Thoracic aorta (tissue), 2 donors: ENCODE measurements at regions not wholly inside any gene's neighbourhood (a gene's known extent, or its start where the extent isn't known, plus 50 kb on each side); places are given as distances from the start of the nearest gene placed in this dataset.
"Not testable (repeated sequence)": the region's sequence is repeated elsewhere in the genome, so short reads cannot be mapped to it uniquely, and the experiment has no call there.

ENCODE experiments used
- ATAC-seq: fragments of 150-250 bp; one replicate; pipeline ENCODE4 v1.8.0; 2017; ENCODE audit warnings: low read depth; ENCODE audit not compliant: insufficient number of reproducible peaks, low FRiP score
- DNase-seq: peaks from one replicate; pipeline ENCODE4 v3.0.0-alpha.2; 2020; ENCODE audit warnings: low spot score
- H3K27ac ChIP-seq, 2 donors: fragments of 200-600 bp; sonication (generic); 1 replicate in 1 of 2; 2 replicates in 1 of 2; pipeline ENCODE4 v1.5.1; 2016; ENCODE audit warnings: mild to moderate bottlenecking in 2 of 2, moderate library complexity in 2 of 2
- H3K27me3 ChIP-seq: fragments of 200-600 bp; sonication (generic); replicated peaks from 2 replicates; pipeline ENCODE4 v1.6.0; 2016; ENCODE audit warnings: mild to moderate bottlenecking; ENCODE audit not compliant: insufficient read depth
- H3K36me3 ChIP-seq: fragments of 200-600 bp; sonication (generic); one replicate; pipeline ENCODE4 v1.5.1; 2016
- H3K4me1 ChIP-seq, 2 donors: fragments of 200-600 bp; sonication (generic); 1 replicate in 1 of 2; 2 replicates in 1 of 2; pipeline versions ENCODE4 v1.5.1 to v1.6.0; 2016; ENCODE audit warnings: low read depth in 2 of 2, mild to moderate bottlenecking in 1 of 2; ENCODE audit not compliant: control insufficient read depth in 1 of 2
- H3K4me3 ChIP-seq: fragments of 200-600 bp; sonication (generic); 2 replicates; pipeline ENCODE4 v1.5.1; 2016; ENCODE audit warnings: mild to moderate bottlenecking
- H3K9me3 ChIP-seq: fragments of 200-600 bp; sonication (generic); 2 replicates; pipeline ENCODE4 v1.5.1; 2016
- CTCF ChIP-seq: fragments of 200-600 bp; sonication (generic); IDR thresholded peaks from one replicate; pipeline ENCODE4 v1.5.1; 2019; ENCODE audit warnings: antibody characterized with exemption

GRCh38 chr19:34041925-34042521 is 130.3 kb upstream of the LSM14A start:
- no peaks in the 10 kb centered on the region for H3K27me3 ChIP-seq
- TF ChIP-seq CTCF: peak; percentile 63
- no peaks in the 10 kb centered on the region for H3K4me1 ChIP-seq
- H3K4me3 ChIP-seq: no peak overlapping the region
- no peaks in the 10 kb centered on the region for H3K36me3 ChIP-seq
- H3K9me3 ChIP-seq: no peaks in the 10 kb centered on the region
- ATAC-seq (no peak), DNase-seq (peak; percentile 9)
- H3K27ac ChIP-seq: no peak overlapping the region

- ATAC-seq (no peak), DNase-seq (no peak)
- no peak overlapping the region for H3K4me3 ChIP-seq
- no peak overlapping the region for H3K27ac ChIP-seq
- no peaks in the 10 kb centered on the region for H3K9me3 ChIP-seq
- H3K36me3 ChIP-seq: no peaks in the 10 kb centered on the region
- TF ChIP-seq CTCF: no peak
- no peaks in the 10 kb centered on the region for H3K27me3 ChIP-seq
- H3K4me1 ChIP-seq: no peaks in the 10 kb centered on the region
These were observed 128.3 kb upstream of the LSM14A start for GRCh38 chr19:34044021-34044420.

- H3K27me3 ChIP-seq: no peaks in the 10 kb centered on the region
- no peak overlapping the region for H3K27ac ChIP-seq
- H3K9me3 ChIP-seq: no peaks in the 10 kb centered on the region
- ATAC-seq (no peak), DNase-seq (no peak)
- H3K4me1 ChIP-seq: no peaks in the 10 kb centered on the region
- H3K4me3 ChIP-seq: no peak overlapping the region
- no peaks in the 10 kb centered on the region for H3K36me3 ChIP-seq
- TF ChIP-seq CTCF: no peak
These were observed 122.4 kb upstream of the LSM14A start for GRCh38 chr19:34049944-34050343.

GRCh38 chr19:34050430-34050829 is 121.9 kb upstream of the LSM14A start:
- H3K36me3 ChIP-seq, ATAC-seq, H3K4me1 ChIP-seq, H3K27ac ChIP-seq, H3K9me3 ChIP-seq, DNase-seq, H3K4me3 ChIP-seq, H3K27me3 ChIP-seq: not testable (repeated sequence)

- Histone ChIP-seq H3K4me3 (no peak overlapping the region), H3K9me3 (no peaks in the 10 kb centered on the region), H3K4me1 (no peaks in the 10 kb centered on the region), H3K36me3 (no peaks in the 10 kb centered on the region), H3K27ac (no peak overlapping the region), H3K27me3 (no peaks in the 10 kb centered on the region)
- DNase-seq (no peak), ATAC-seq (no peak)
- no peak for TF ChIP-seq CTCF
These were observed 121.0 kb upstream of the LSM14A start for GRCh38 chr19:34051255-34051654.

- DNase-seq (no peak), ATAC-seq (no peak)
- H3K36me3 ChIP-seq: no peaks in the 10 kb centered on the region
- H3K27ac ChIP-seq: no peak overlapping the region
- TF ChIP-seq CTCF: no peak
- H3K4me1 ChIP-seq: no peaks in the 10 kb centered on the region
- H3K4me3 ChIP-seq: no peak overlapping the region
- no peaks in the 10 kb centered on the region for H3K27me3 ChIP-seq
- no peaks in the 10 kb centered on the region for H3K9me3 ChIP-seq
These were observed 115.1 kb upstream of the LSM14A start for GRCh38 chr19:34057155-34057554.
